ENCODE measurements at regions not wholly inside any gene's neighbourhood (a gene's known extent, or its start where the extent isn't known, plus 50 kb on each side); places are given as distances from the start of the nearest gene placed in this dataset.
"Not testable (repeated sequence)": the region's sequence is repeated elsewhere in the genome, so short reads cannot be mapped to it uniquely, and the experiment has no call there.

- H3K9me3 Mint-ChIP-seq; H3K4me1 Mint-ChIP-seq (ENCODE audit: low read depth); H3K27me3 Mint-ChIP-seq (ENCODE audit: insufficient read depth); H3K27ac Mint-ChIP-seq; H3K4me3 Mint-ChIP-seq; intact Hi-C loops (cut with micrococcal nuclease); H3K36me3 Mint-ChIP-seq (ENCODE audit: low read depth); DNase-seq (ENCODE audit: low spot score): not testable (repeated sequence)
These were observed 640.4 kb downstream of the CWH43 start for GRCh38 chr4:49626478-49626877.
